IPS-18a (cell line): ENCODE measurements at regions not wholly inside any gene's neighbourhood (a gene's known extent, or its start where the extent isn't known, plus 50 kb on each side); places are given as distances from the start of the nearest gene placed in this dataset.

ENCODE experiments used
- H3K27ac ChIP-seq: one replicate; pipeline ENCODE4 v1.5.1; 2013; ENCODE audit warnings: low read length
- H3K27me3 ChIP-seq: one replicate; pipeline ENCODE4 v1.6.1; 2013; ENCODE audit warnings: mild to moderate bottlenecking, low read length; ENCODE audit not compliant: control insufficient read depth, insufficient read depth
- H3K36me3 ChIP-seq: one replicate; pipeline ENCODE4 v1.6.1; 2013; ENCODE audit warnings: low read depth, low read length; ENCODE audit not compliant: control insufficient read depth
- H3K4me1 ChIP-seq: one replicate; pipeline ENCODE4 v1.6.1; 2013; ENCODE audit warnings: low read depth, low read length; ENCODE audit not compliant: control insufficient read depth
- H3K4me3 ChIP-seq: one replicate; pipeline ENCODE4 v1.5.1; 2013; ENCODE audit warnings: low read length
- H3K9ac ChIP-seq: one replicate; pipeline ENCODE4 v1.6.1; 2013; ENCODE audit warnings: mild to moderate bottlenecking, low read length, moderate library complexity
- H3K9me3 ChIP-seq: one replicate; pipeline ENCODE4 v1.6.1; 2013; ENCODE audit warnings: low read depth, low read length; ENCODE audit not compliant: control insufficient read depth

- no peak overlapping the region for H3K4me3 ChIP-seq
- no peaks in the 10 kb centered on the region for H3K36me3 ChIP-seq
- no peak overlapping the region for H3K9ac ChIP-seq
- no peak overlapping the region for H3K27ac ChIP-seq
- no peaks in the 10 kb centered on the region for H3K4me1 ChIP-seq
- no peaks in the 10 kb centered on the region for H3K9me3 ChIP-seq
- H3K27me3 ChIP-seq: no peaks in the 10 kb centered on the region
Observed at GRCh38 chr15:77851086-77851485, 218.4 kb upstream of the LINGO1 start.

GRCh38 chr15:77846986-77847385 is 214.3 kb upstream of the LINGO1 start:
- Histone ChIP-seq H3K4me3 (no peak overlapping the region), H3K4me1 (no peaks in the 10 kb centered on the region), H3K9me3 (peaks cover 5% of the 10 kb centered on the region), H3K9ac (no peak overlapping the region), H3K27ac (no peak overlapping the region), H3K36me3 (no peaks in the 10 kb centered on the region), H3K27me3 (no peaks in the 10 kb centered on the region)

GRCh38 chr15:77846360-77846759 is 213.6 kb upstream of the LINGO1 start:
- peaks cover under 1% of the 10 kb centered on the region for H3K4me1 ChIP-seq
- H3K4me3 ChIP-seq: no peak overlapping the region
- peaks cover 5% of the 10 kb centered on the region for H3K9me3 ChIP-seq
- no peak overlapping the region for H3K27ac ChIP-seq
- H3K36me3 ChIP-seq: no peaks in the 10 kb centered on the region
- H3K27me3 ChIP-seq: no peaks in the 10 kb centered on the region
- H3K9ac ChIP-seq: no peak overlapping the region

- Histone ChIP-seq H3K4me1 (peaks cover 7% of the 10 kb centered on the region), H3K27me3 (no peaks in the 10 kb centered on the region), H3K27ac (no peak overlapping the region), H3K4me3 (no peak overlapping the region), H3K36me3 (no peaks in the 10 kb centered on the region), H3K9me3 (peaks cover 5% of the 10 kb centered on the region), H3K9ac (no peak overlapping the region)
Observed at GRCh38 chr15:77844798-77845446, 212.2 kb upstream of the LINGO1 start.

- peaks cover 5% of the 10 kb centered on the region for H3K9me3 ChIP-seq
Observed at GRCh38 chr15:77843546-77843945, 210.8 kb upstream of the LINGO1 start.

GRCh38 chr15:77840991-77841775 is 208.5 kb upstream of the LINGO1 start:
- peaks cover 5% of the 10 kb centered on the region for H3K9me3 ChIP-seq
- H3K36me3 ChIP-seq: no peaks in the 10 kb centered on the region
- no peaks in the 10 kb centered on the region for H3K27me3 ChIP-seq
- H3K4me3 ChIP-seq: no peak overlapping the region
- H3K27ac ChIP-seq: no peak overlapping the region
- peaks cover 7% of the 10 kb centered on the region for H3K4me1 ChIP-seq
- H3K9ac ChIP-seq: no peak overlapping the region

More at GRCh38 chr15:77843546-77843945, 210.8 kb upstream of the LINGO1 start:
- Histone ChIP-seq H3K27ac (no peak overlapping the region), H3K9ac (no peak overlapping the region), H3K27me3 (no peaks in the 10 kb centered on the region), H3K4me1 (peaks cover 7% of the 10 kb centered on the region), H3K4me3 (no peak overlapping the region), H3K36me3 (no peaks in the 10 kb centered on the region)

GRCh38 chr15:77839970-77840905 is 207.5 kb upstream of the LINGO1 start:
- H3K27me3 ChIP-seq: no peaks in the 10 kb centered on the region
- H3K9ac ChIP-seq: no peak overlapping the region
- no peak overlapping the region for H3K4me3 ChIP-seq
- H3K4me1 ChIP-seq: peaks cover 7% of the 10 kb centered on the region
- H3K36me3 ChIP-seq: no peaks in the 10 kb centered on the region
- no peak overlapping the region for H3K27ac ChIP-seq
- H3K9me3 ChIP-seq: peaks cover 3% of the 10 kb centered on the region

- no peak overlapping the region for H3K27ac ChIP-seq
- no peak overlapping the region for H3K9ac ChIP-seq
- no peaks in the 10 kb centered on the region for H3K9me3 ChIP-seq
- H3K4me3 ChIP-seq: no peak overlapping the region
- H3K27me3 ChIP-seq: no peaks in the 10 kb centered on the region
- H3K4me1 ChIP-seq: peaks cover 7% of the 10 kb centered on the region
- no peaks in the 10 kb centered on the region for H3K36me3 ChIP-seq
Observed at GRCh38 chr15:77839456-77839855, 206.7 kb upstream of the LINGO1 start.

GRCh38 chr15:77838595-77838994 is 205.9 kb upstream of the LINGO1 start:
- Histone ChIP-seq H3K27ac (no peak overlapping the region), H3K9ac (no peak overlapping the region), H3K36me3 (no peaks in the 10 kb centered on the region), H3K27me3 (no peaks in the 10 kb centered on the region), H3K9me3 (no peaks in the 10 kb centered on the region), H3K4me1 (peaks cover 7% of the 10 kb centered on the region), H3K4me3 (no peak overlapping the region)

GRCh38 chr15:77838061-77838460 is 205.3 kb upstream of the LINGO1 start:
- no peak overlapping the region for H3K27ac ChIP-seq

GRCh38 chr15:77837649-77838025 is 204.9 kb upstream of the LINGO1 start:
- Histone ChIP-seq H3K27ac (no peak overlapping the region), H3K4me1 (peaks cover 7% of the 10 kb centered on the region), H3K27me3 (no peaks in the 10 kb centered on the region), H3K4me3 (no peak overlapping the region), H3K9ac (no peak overlapping the region), H3K36me3 (no peaks in the 10 kb centered on the region), H3K9me3 (no peaks in the 10 kb centered on the region)

More at GRCh38 chr15:77838061-77838460, 205.3 kb upstream of the LINGO1 start:
- H3K9ac ChIP-seq: no peak overlapping the region
- H3K4me1 ChIP-seq: peaks cover 7% of the 10 kb centered on the region
- no peaks in the 10 kb centered on the region for H3K9me3 ChIP-seq
- H3K36me3 ChIP-seq: no peaks in the 10 kb centered on the region
- H3K4me3 ChIP-seq: no peak overlapping the region
- no peaks in the 10 kb centered on the region for H3K27me3 ChIP-seq
